AG08396 (cell line): ENCODE measurements at regions not wholly inside any gene's neighbourhood (a gene's known extent, or its start where the extent isn't known, plus 50 kb on each side); places are given as distances from the start of the nearest gene placed in this dataset.

Experiments used
- DNase-seq: peaks from one replicate; pipeline ENCODE4 v3.0.0; 2012; ENCODE audit warnings: low spot score, mixed read lengths

- DNase-seq = no peak
Measured at GRCh38 chr11:11135820-11136476, 217.1 kb downstream of the CSNK2A3 start.

GRCh38 chr11:11129118-11129517 lies 223.9 kb downstream of the CSNK2A3 start:
- DNase-seq = no peak

GRCh38 chr11:11125618-11126017 lies 227.4 kb downstream of the CSNK2A3 start:
- no peak for DNase-seq

- DNase-seq = no peak
Measured at GRCh38 chr11:11122749-11123148, 230.3 kb downstream of the CSNK2A3 start.

GRCh38 chr11:11119917-11120316 lies 233.1 kb downstream of the CSNK2A3 start:
- DNase-seq = no peak

GRCh38 chr11:11117730-11118129 lies 235.3 kb downstream of the CSNK2A3 start:
- DNase-seq = no peak

- DNase-seq = no peak
Measured at GRCh38 chr11:11115475-11115874, 237.6 kb downstream of the CSNK2A3 start.

GRCh38 chr11:11113626-11114025 lies 239.4 kb downstream of the CSNK2A3 start:
- no peak for DNase-seq

GRCh38 chr11:11108026-11108425 lies 245.0 kb downstream of the CSNK2A3 start:
- no peak for DNase-seq

GRCh38 chr11:11107076-11107723 lies 245.8 kb downstream of the CSNK2A3 start:
- no peak for DNase-seq

- no peak for DNase-seq
Measured at GRCh38 chr11:11105361-11105760, 247.5 kb upstream of the ZBED5 start.

GRCh38 chr11:11095831-11096723 lies 238.2 kb upstream of the ZBED5 start:
- no peak for DNase-seq

GRCh38 chr11:11090495-11090894 lies 232.6 kb upstream of the ZBED5 start:
- no peak for DNase-seq

- DNase-seq = no peak
Measured at GRCh38 chr11:11089805-11090204, 232.0 kb upstream of the ZBED5 start.

GRCh38 chr11:11086979-11087378 lies 229.1 kb upstream of the ZBED5 start:
- DNase-seq = no peak

GRCh38 chr11:11085580-11085979 lies 227.7 kb upstream of the ZBED5 start:
- no peak for DNase-seq

- no peak for DNase-seq
Measured at GRCh38 chr11:11084337-11084736, 226.5 kb upstream of the ZBED5 start.

- no peak for DNase-seq
Measured at GRCh38 chr11:11083441-11083840, 225.6 kb upstream of the ZBED5 start.

GRCh38 chr11:11082646-11083045 lies 224.8 kb upstream of the ZBED5 start:
- no peak for DNase-seq

- DNase-seq = no peak
Measured at GRCh38 chr11:11081776-11082175, 223.9 kb upstream of the ZBED5 start.

- DNase-seq = no peak
Measured at GRCh38 chr11:11081288-11081687, 223.4 kb upstream of the ZBED5 start.

- peak; percentile 21 for DNase-seq
Measured at GRCh38 chr11:11078344-11079086, 220.7 kb upstream of the ZBED5 start.
